Prostate gland (tissue), 2 donors: ENCODE measurements at regions not wholly inside any gene's neighbourhood (a gene's known extent, or its start where the extent isn't known, plus 50 kb on each side); places are given as distances from the start of the nearest gene placed in this dataset.
"Not testable (repeated sequence)": the region's sequence is repeated elsewhere in the genome, so short reads cannot be mapped to it uniquely, and the experiment has no call there.

ENCODE experiments used
- DNase-seq: peaks from one replicate; pipeline ENCODE4 v3.0.0-alpha.2; 2019; ENCODE audit warnings: low spot score
- H3K27ac ChIP-seq, 2 donors: fragments of 200-600 bp; sonication (generic); 2 replicates each; pipeline ENCODE4 v1.5.1; 2017 to 2019
- H3K27me3 ChIP-seq: fragments of 200-600 bp; sonication (generic); replicated peaks from 2 replicates; pipeline ENCODE4 v1.5.1; 2019; ENCODE audit not compliant: insufficient read depth
- H3K36me3 ChIP-seq, 2 donors: fragments of 200-600 bp; sonication (generic); 1 replicate in 1 of 2; 2 replicates in 1 of 2; pipeline versions ENCODE4 v1.5.1 to v1.8.1; 2017 to 2019
- H3K4me1 ChIP-seq: fragments of 200-600 bp; sonication (generic); replicated peaks from 2 replicates; pipeline ENCODE4 v1.5.1; 2019
- H3K4me3 ChIP-seq, 2 donors: fragments of 200-600 bp; sonication (generic); 2 replicates each; pipeline ENCODE4 v1.5.1; 2017 to 2019
- H3K9me3 ChIP-seq: fragments of 200-600 bp; sonication (generic); 2 replicates; pipeline ENCODE4 v1.5.1; 2017
- POLR2A ChIP-seq: fragments of 450-650 bp; IDR thresholded peaks from one replicate; pipeline ENCODE4 v1.6.1; 2016; ENCODE audit warnings: antibody characterized with exemption, mild to moderate bottlenecking
- POLR2AphosphoS5 ChIP-seq: sonication (generic); formaldehyde crosslinking; IDR thresholded peaks from one replicate; pipeline ENCODE4 v1.6.1; 2017; ENCODE audit warnings: antibody characterized with exemption
- WGBS: methylation state at CpG from one replicate; pipeline ENCODE4 v1.1.5; 2018; 5-methylcytosine and 5-hydroxymethylcytosine counted together
- intact Hi-C: fragments of 100-400 bp; cut with DNase I; formaldehyde crosslinking; loops from one replicate; pipeline ENCODE4 v1.14.2; 2022
- TF ChIP-seq, protein P1 (sequence below), 4 experiments: fragments of 200-600 bp in 2 of 4; fragments of 450-650 bp in 2 of 4; sonication (generic) in 2 of 4; IDR thresholded peaks; 1 replicate in 3 of 4; 2 replicates in 1 of 4; pipeline ENCODE4 v1.5.1; 2016 to 2019; ENCODE audit warnings: antibody characterized with exemption in 4 of 4, mild to moderate bottlenecking in 2 of 4, moderate library complexity in 2 of 4

DNA sequence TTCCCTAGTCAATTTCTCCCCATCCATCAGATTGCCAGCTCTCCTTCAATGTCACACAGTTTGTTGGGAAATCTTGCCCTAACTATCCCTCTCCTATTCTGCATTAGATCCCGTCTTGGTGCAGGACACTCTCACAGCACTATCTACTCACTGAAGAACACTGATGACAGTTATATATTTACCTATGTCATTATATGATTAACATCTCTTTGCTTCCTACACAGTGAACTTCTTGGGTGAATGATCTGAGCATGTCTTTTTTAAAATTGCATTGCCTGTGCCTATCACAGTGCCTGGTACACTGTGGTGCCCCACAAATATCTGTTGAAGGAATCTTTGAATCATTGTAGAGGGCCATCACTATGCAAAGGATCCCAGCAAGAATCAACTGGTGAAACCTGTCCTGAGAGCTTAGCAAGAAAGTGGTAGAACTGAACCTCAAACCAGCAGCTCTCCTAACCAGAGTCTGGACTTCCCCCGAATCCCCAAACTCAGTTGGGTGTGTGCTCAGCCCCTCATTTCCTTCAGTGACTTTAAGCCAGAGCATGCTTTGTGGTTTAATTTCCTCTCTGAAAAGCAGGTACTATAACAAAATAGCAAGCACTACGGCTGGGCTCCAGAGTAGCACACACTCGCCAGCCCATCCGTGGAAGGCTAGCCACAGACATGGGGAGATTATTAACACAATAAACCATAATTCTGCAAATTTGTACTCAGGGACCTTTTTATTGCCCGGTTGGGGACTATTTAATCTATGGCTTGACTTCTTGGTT lies 680.7 kb upstream of the SALL1 start:
- 60% methylated on average over 6 of the region's 6 CpGs for WGBS
- no peak for DNase-seq
- Histone ChIP-seq H3K4me3 (no peak overlapping the region), H3K27ac (no peak overlapping the region), H3K27me3 (no peaks in the 10 kb centered on the region), H3K9me3 (no peaks in the 10 kb centered on the region), H3K4me1 (no peaks in the 10 kb centered on the region), H3K36me3 (no peaks in the 10 kb centered on the region)
- intact Hi-C loops, result no loop called here
- TF ChIP-seq, protein P1, sequence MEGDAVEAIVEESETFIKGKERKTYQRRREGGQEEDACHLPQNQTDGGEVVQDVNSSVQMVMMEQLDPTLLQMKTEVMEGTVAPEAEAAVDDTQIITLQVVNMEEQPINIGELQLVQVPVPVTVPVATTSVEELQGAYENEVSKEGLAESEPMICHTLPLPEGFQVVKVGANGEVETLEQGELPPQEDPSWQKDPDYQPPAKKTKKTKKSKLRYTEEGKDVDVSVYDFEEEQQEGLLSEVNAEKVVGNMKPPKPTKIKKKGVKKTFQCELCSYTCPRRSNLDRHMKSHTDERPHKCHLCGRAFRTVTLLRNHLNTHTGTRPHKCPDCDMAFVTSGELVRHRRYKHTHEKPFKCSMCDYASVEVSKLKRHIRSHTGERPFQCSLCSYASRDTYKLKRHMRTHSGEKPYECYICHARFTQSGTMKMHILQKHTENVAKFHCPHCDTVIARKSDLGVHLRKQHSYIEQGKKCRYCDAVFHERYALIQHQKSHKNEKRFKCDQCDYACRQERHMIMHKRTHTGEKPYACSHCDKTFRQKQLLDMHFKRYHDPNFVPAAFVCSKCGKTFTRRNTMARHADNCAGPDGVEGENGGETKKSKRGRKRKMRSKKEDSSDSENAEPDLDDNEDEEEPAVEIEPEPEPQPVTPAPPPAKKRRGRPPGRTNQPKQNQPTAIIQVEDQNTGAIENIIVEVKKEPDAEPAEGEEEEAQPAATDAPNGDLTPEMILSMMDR (IDR thresholded peaks at IDR 0.05), result no peak
- no peak for TF ChIP-seq POLR2AphosphoS5
- no peak for TF ChIP-seq POLR2A

DNA sequence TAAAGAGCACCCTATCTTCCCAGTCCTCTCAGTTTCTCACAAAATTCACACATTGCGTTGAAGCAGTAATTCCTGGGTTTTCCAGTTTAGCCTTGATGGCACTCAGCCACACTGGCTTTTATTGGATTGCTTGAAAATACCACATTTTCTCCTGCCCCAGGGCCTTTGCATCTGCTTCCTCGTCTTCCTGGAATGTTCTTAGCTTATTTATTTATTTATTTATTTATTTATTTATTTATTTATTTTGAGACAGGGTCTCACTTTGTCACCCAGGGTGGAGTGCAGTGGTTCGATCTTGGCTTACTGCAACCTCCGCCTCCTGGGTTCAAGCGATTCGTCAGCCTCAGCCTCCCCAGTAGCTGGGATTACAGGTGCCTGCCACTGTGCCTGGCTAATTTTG lies 680.0 kb upstream of the SALL1 start:
- H3K4me1 ChIP-seq, H3K9me3 ChIP-seq, H3K27ac ChIP-seq, H3K27me3 ChIP-seq, H3K4me3 ChIP-seq, DNase-seq, H3K36me3 ChIP-seq, intact Hi-C loops: not testable (repeated sequence)
- WGBS, result 93% methylated on average over 6 of the region's 6 CpGs

DNA sequence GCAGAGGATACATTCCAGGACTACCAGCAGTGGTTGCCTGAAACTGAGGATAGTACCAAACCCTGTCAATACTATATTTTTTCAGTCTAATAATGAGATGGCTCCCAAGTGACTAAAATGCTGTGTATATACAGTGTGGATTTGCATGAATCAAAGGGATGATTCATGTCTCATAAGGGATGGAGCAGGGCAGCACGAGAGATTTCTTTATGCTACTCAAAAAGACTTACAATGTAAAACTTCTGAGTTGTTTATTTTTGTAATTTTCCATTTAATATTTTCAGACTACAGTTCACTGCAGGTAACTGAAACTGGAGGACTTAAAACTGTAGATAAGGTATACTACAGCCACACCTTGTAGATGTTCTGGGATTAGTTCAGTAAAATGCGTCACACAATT lies 674.7 kb upstream of the SALL1 start:
- intact Hi-C loops, result no loop called here
- 70% methylated on average over 2 of the region's 2 CpGs for WGBS
- no peaks in the 10 kb centered on the region for H3K4me1 ChIP-seq
- H3K36me3 ChIP-seq, result no peaks in the 10 kb centered on the region
- no peak for DNase-seq
- no peaks in the 10 kb centered on the region for H3K9me3 ChIP-seq
- H3K4me3 ChIP-seq, result no peak overlapping the region
- no peaks in the 10 kb centered on the region for H3K27me3 ChIP-seq
- no peak for TF ChIP-seq POLR2AphosphoS5
- no peak overlapping the region for H3K27ac ChIP-seq

DNA sequence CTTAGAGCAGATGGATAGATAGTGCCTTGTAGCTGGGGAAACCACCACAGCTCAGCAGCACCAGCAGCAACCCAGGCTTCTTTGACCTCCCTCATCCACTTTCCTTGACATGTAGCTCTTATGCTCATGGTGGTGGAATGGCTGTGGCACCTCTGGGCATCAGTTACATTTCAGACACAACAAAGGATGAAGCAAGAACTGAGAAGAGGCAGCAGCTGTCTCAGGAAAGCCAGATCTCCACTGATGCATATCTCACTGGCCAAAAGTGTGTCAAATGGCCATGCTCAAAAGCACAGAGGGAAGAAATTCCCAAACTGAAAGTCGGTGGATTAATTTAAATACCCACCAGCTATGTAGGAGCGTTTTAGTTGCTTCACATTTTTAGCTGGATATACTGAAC lies 671.4 kb upstream of the SALL1 start:
- Histone ChIP-seq H3K27me3 (no peaks in the 10 kb centered on the region), H3K4me3 (no peak overlapping the region), H3K36me3 (no peaks in the 10 kb centered on the region), H3K27ac (no peak overlapping the region), H3K9me3 (no peaks in the 10 kb centered on the region), H3K4me1 (no peaks in the 10 kb centered on the region)
- intact Hi-C loops, result no loop called here
- no peak for DNase-seq
- TF ChIP-seq, protein P1 (IDR thresholded peaks at IDR 0.05), result no peak
- TF ChIP-seq POLR2AphosphoS5 (no peak), POLR2A (no peak)
- WGBS, result 73% methylated on average over 2 of the region's 2 CpGs

DNA sequence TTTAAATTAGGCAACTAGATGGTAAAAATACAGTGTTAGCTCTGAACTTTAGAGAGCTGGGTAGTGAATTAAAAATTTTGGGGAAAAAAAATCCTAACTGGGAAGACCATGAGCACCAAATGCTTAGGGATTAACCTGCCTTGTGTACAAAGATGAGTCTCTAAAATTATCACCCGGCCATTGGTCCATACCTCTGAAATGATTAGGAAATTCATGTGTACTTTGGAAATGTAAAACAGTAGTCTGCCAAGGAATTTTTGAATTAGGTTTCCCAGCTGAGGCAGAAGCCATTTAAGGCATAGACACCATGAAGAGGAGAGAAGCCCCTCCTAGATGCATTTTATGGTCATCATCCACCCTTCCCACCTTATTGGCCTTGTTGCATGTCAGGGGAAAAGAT lies 670.5 kb upstream of the SALL1 start:
- no peak for DNase-seq
- Histone ChIP-seq H3K9me3 (no peaks in the 10 kb centered on the region), H3K36me3 (no peaks in the 10 kb centered on the region), H3K4me3 (no peak overlapping the region), H3K27me3 (no peaks in the 10 kb centered on the region), H3K27ac (no peak overlapping the region), H3K4me1 (no peaks in the 10 kb centered on the region)
- 61% methylated on average over 1 of the region's 1 CpG for WGBS
- intact Hi-C loops, result no loop called here
- TF ChIP-seq, protein P1 (IDR thresholded peaks at IDR 0.05), result no peak
- no peak for TF ChIP-seq POLR2A
- TF ChIP-seq POLR2AphosphoS5, result no peak

DNA sequence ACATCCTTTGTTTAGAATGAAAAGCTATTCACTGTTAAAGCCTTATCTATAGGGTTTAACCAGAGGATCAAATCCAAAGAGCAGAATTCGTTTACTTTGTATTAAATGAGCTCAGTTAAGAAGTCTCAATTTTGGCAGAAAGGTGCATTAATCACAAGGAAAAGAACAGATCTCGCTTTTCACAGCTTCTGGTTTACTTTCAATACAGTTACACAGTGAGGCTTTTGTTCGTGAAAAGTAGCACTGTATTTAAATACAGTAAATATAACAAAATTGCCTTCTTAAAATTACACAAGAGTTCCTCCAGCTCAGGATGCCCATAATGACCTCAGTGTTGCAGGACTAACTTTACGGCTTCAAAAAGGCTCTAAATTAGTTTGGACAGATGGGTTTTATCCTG lies 669.1 kb upstream of the SALL1 start:
- no peak overlapping the region for H3K4me3 ChIP-seq
- H3K27ac ChIP-seq, result no peak overlapping the region
- no peaks in the 10 kb centered on the region for H3K27me3 ChIP-seq
- WGBS, result 43% methylated on average over 4 of the region's 4 CpGs
- no peaks in the 10 kb centered on the region for H3K4me1 ChIP-seq
- DNase-seq, result no peak
- no peaks in the 10 kb centered on the region for H3K9me3 ChIP-seq
- no peak for TF ChIP-seq POLR2AphosphoS5
- no peak for TF ChIP-seq POLR2A
- TF ChIP-seq, protein P1 (IDR thresholded peaks at IDR 0.05), result no peak
- intact Hi-C loops, result no loop called here
- no peaks in the 10 kb centered on the region for H3K36me3 ChIP-seq
